SU-DHL-6 (cell line): ENCODE measurements at regions not wholly inside any gene's neighbourhood (a gene's known extent, or its start where the extent isn't known, plus 50 kb on each side); places are given as distances from the start of the nearest gene placed in this dataset.

Source experiments
- H2AFZ ChIP-seq: fragments of 200-600 bp; sonication (generic); 2 replicates; pipeline ENCODE4 v1.6.1; 2014; ENCODE audit warnings: low read depth, mild to moderate bottlenecking, moderate library complexity, mixed read lengths, antibody characterized with exemption, low read length; ENCODE audit not compliant: severe bottlenecking
- H3F3A ChIP-seq: fragments of 200-600 bp; shearing (Covaris generic); 2 replicates; pipeline ENCODE4 v1.6.0; 2016; ENCODE audit warnings: antibody characterized with exemption, mild to moderate bottlenecking; ENCODE audit not compliant: insufficient read depth
- H3K27ac ChIP-seq: fragments of 200-600 bp; sonication (generic); 2 replicates; pipeline ENCODE4 v1.5.1; 2016; ENCODE audit warnings: low read depth, mild to moderate bottlenecking, low read length, moderate library complexity, mixed read lengths
- H3K27me3 ChIP-seq: fragments of 200-600 bp; sonication (generic), shearing (Covaris generic); 2 replicates; pipeline ENCODE4 v1.6.0; 2014; ENCODE audit warnings: mild to moderate bottlenecking, low read length
- H3K36me3 ChIP-seq: fragments of 200-600 bp; sonication (generic); 2 replicates; pipeline ENCODE4 v1.6.1; 2014; ENCODE audit warnings: mild to moderate bottlenecking, low read length, mixed read lengths
- H3K4me2 ChIP-seq: fragments of 300-600, 200-600 bp; shearing (Covaris generic), sonication (generic); 2 replicates; pipeline ENCODE4 v1.6.0; 2014; ENCODE audit warnings: low read length, low read depth, mild to moderate bottlenecking; ENCODE audit not compliant: poor library complexity, severe bottlenecking
- H3K4me3 ChIP-seq: fragments of 200-600 bp; sonication (generic); 2 replicates; pipeline ENCODE4 v1.5.1; 2014; ENCODE audit warnings: antibody characterized with exemption, low read length, mild to moderate bottlenecking, mixed read lengths; ENCODE audit not compliant: insufficient read depth, poor library complexity, severe bottlenecking
- H3K79me2 ChIP-seq: fragments of 200-600 bp; sonication (generic); 2 replicates; pipeline ENCODE4 v1.6.1; 2014; ENCODE audit warnings: mild to moderate bottlenecking, low read length, moderate library complexity; ENCODE audit not compliant: insufficient read depth
- H3K9ac ChIP-seq: fragments of 200-600 bp; sonication (generic); 2 replicates; pipeline ENCODE4 v1.7.0; 2014; ENCODE audit warnings: mild to moderate bottlenecking, low read length
- H3K9me2 ChIP-seq: fragments of 200-600 bp; sonication (generic); replicated peaks from 2 replicates; pipeline ENCODE4 v1.6.1; 2014; ENCODE audit warnings: low read length; ENCODE audit not compliant: insufficient read depth
- H3K9me3 ChIP-seq: fragments of 200-600 bp; sonication (generic); 2 replicates; pipeline ENCODE4 v1.6.1; 2014; ENCODE audit warnings: low read length, mixed read lengths; ENCODE audit not compliant: insufficient read depth
- H4K20me1 ChIP-seq: fragments of 200-600 bp; sonication (generic); 2 replicates; pipeline ENCODE4 v1.6.1; 2014; ENCODE audit warnings: low read depth, mild to moderate bottlenecking, antibody characterized with exemption, low read length, moderate library complexity, mixed read lengths
- EZH2phosphoT487 ChIP-seq: fragments of 200-600 bp; sonication (generic), shearing (Covaris generic); conservative IDR thresholded peaks from 2 replicates; pipeline ENCODE4 v1.6.1; 2018; ENCODE audit warnings: mild to moderate bottlenecking, antibody characterized with exemption, low read length, moderate library complexity, mixed read lengths
- TF ChIP-seq, protein P1 (sequence below): fragments of 200-600 bp; sonication (generic); IDR thresholded peaks from one replicate; pipeline ENCODE4 v1.5.1; 2017; ENCODE audit warnings: antibody characterized with exemption, mild to moderate bottlenecking, low read length, moderate library complexity; ENCODE audit not compliant: insufficient read depth, poor library complexity, severe bottlenecking

DNA sequence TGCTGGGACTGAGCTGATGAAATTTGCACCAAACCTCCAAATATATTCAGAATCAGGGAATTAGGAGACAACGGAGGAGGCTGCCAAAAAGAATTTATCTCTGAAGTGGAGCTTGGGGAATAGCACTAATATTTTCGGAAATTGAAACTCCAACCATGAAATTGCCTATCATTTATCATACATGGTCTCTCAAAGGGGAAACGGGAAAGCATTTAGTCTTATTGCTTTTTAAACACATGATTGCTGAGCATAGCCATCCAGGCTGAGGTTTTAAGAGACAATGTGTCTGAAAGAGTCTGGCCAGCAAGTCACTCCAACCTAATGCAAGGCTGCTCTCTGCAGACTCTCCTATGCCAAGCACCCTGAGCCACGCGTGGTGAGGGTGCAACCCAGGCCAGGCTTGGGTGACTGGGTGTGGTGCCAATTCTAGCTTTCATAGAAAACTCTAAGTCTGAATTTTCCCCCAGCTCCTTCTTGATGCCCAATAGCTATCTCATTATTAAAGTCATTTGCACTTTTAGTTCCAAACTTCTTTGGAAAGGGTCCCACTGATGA, 200.2 kb downstream of the RPLP1 start:
- no peak overlapping the region for H3K4me2 ChIP-seq
- no peak for TF ChIP-seq EZH2phosphoT487
- TF ChIP-seq, protein P1, sequence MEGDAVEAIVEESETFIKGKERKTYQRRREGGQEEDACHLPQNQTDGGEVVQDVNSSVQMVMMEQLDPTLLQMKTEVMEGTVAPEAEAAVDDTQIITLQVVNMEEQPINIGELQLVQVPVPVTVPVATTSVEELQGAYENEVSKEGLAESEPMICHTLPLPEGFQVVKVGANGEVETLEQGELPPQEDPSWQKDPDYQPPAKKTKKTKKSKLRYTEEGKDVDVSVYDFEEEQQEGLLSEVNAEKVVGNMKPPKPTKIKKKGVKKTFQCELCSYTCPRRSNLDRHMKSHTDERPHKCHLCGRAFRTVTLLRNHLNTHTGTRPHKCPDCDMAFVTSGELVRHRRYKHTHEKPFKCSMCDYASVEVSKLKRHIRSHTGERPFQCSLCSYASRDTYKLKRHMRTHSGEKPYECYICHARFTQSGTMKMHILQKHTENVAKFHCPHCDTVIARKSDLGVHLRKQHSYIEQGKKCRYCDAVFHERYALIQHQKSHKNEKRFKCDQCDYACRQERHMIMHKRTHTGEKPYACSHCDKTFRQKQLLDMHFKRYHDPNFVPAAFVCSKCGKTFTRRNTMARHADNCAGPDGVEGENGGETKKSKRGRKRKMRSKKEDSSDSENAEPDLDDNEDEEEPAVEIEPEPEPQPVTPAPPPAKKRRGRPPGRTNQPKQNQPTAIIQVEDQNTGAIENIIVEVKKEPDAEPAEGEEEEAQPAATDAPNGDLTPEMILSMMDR = no peak
- H3K9ac ChIP-seq = no peak overlapping the region
- no peak overlapping the region for H3K4me3 ChIP-seq
- no peaks in the 10 kb centered on the region for H3K9me2 ChIP-seq
- no peak overlapping the region for H3K27ac ChIP-seq
- H4K20me1 ChIP-seq = no peaks in the 10 kb centered on the region
- H3K27me3 ChIP-seq = no peaks in the 10 kb centered on the region
- no peaks in the 10 kb centered on the region for H3K36me3 ChIP-seq
- H3F3A ChIP-seq = no peaks in the 10 kb centered on the region
- no peaks in the 10 kb centered on the region for H3K9me3 ChIP-seq
- no peaks in the 10 kb centered on the region for H3K79me2 ChIP-seq
- H2AFZ ChIP-seq = no peak overlapping the region

DNA sequence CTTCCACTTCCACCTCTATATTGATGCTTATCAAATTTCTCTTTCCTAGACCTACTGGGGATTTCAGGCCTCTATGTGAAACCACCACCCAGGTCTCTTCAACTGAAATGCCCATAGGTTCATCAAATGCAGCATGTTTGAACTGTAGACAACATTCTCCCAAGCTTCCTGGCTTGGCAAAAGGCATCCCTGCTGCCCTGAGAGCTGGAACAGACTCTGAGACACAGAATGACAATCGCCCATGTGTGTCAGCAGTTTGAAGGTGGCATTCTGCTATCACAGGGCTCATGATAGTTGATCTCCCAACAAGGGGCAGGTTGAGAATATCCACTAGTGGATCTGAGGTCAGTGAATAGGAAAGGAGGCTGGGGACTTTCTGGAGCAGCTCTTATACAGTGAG, 200.7 kb downstream of the RPLP1 start:
- no peak overlapping the region for H3K27ac ChIP-seq
- H3K79me2 ChIP-seq = no peaks in the 10 kb centered on the region
- H3K9me2 ChIP-seq = no peaks in the 10 kb centered on the region
- no peaks in the 10 kb centered on the region for H3K9me3 ChIP-seq
- no peak overlapping the region for H3K4me3 ChIP-seq
- H3K27me3 ChIP-seq = no peaks in the 10 kb centered on the region
- no peaks in the 10 kb centered on the region for H3F3A ChIP-seq
- H3K9ac ChIP-seq = no peak overlapping the region
- TF ChIP-seq EZH2phosphoT487 = no peak
- TF ChIP-seq, protein P1 = no peak
- no peak overlapping the region for H2AFZ ChIP-seq
- H3K36me3 ChIP-seq = no peaks in the 10 kb centered on the region
- H3K4me2 ChIP-seq = no peak overlapping the region
- no peaks in the 10 kb centered on the region for H4K20me1 ChIP-seq

DNA sequence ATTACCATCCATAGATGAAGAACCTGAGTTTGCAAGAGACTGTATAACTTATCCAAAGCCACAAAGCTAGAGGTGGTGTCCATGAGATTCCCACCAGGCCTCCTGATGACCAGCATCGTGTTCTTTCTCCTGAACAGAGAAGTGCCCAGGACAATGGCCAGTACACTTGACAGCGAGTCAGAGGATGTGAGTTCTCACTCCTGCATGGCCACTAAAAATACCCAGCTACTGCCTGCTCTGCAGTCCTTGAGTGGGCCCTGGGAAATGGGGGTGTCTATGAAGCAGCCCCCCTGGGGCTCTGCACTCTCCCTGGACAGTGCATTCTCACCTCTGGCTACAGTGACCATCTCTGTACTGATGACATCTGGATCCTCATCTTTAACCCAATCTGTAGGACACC, 201.2 kb downstream of the RPLP1 start:
- Histone ChIP-seq H3K4me2 (no peak overlapping the region), H4K20me1 (no peaks in the 10 kb centered on the region), H3K27ac (no peak overlapping the region), H3F3A (no peaks in the 10 kb centered on the region), H3K4me3 (no peak overlapping the region), H3K79me2 (no peaks in the 10 kb centered on the region), H3K9me3 (no peaks in the 10 kb centered on the region), H3K36me3 (no peaks in the 10 kb centered on the region), H2AFZ (no peak overlapping the region), H3K27me3 (no peaks in the 10 kb centered on the region), H3K9me2 (no peaks in the 10 kb centered on the region), H3K9ac (no peak overlapping the region)
- TF ChIP-seq, protein P1 = no peak
- TF ChIP-seq EZH2phosphoT487 = no peak
